Hepatocyte (in vitro differentiated cells): ENCODE measurements at regions not wholly inside any gene's neighbourhood (a gene's known extent, or its start where the extent isn't known, plus 50 kb on each side); places are given as distances from the start of the nearest gene placed in this dataset.

ENCODE experiments used
- DNase-seq: peaks from one replicate; pipeline ENCODE4 v3.0.0-alpha.2; 2016; ENCODE audit warnings: low spot score
- H2AFZ ChIP-seq: fragments of 200-600 bp; sonication (generic); 2 replicates; pipeline ENCODE4 v1.6.0; 2016; ENCODE audit warnings: antibody characterized with exemption, mild to moderate bottlenecking
- H3K27ac ChIP-seq: fragments of 200-600 bp; sonication (generic); 2 replicates; pipeline ENCODE4 v1.5.1; 2016; ENCODE audit warnings: mild to moderate bottlenecking
- H3K27me3 ChIP-seq: fragments of 200-600 bp; sonication (generic); 2 replicates; pipeline ENCODE4 v1.6.1; 2016
- H3K36me3 ChIP-seq: fragments of 200-600 bp; sonication (generic); replicated peaks from 2 replicates; pipeline ENCODE4 v1.5.1; 2016; ENCODE audit warnings: low read depth; ENCODE audit not compliant: insufficient read depth
- H3K4me1 ChIP-seq: fragments of 200-600 bp; sonication (generic); 2 replicates; pipeline ENCODE4 v1.5.1; 2016; ENCODE audit warnings: mild to moderate bottlenecking, moderate library complexity; ENCODE audit not compliant: insufficient read depth
- H3K4me2 ChIP-seq: fragments of 200-600 bp; sonication (generic); 2 replicates; pipeline ENCODE4 v1.6.0; 2016
- H3K4me3 ChIP-seq: fragments of 200-600 bp; sonication (generic); 2 replicates; pipeline ENCODE4 v1.5.1; 2016; ENCODE audit warnings: mild to moderate bottlenecking
- H3K79me2 ChIP-seq: fragments of 200-600 bp; sonication (generic); 2 replicates; pipeline ENCODE4 v1.6.0; 2017; ENCODE audit warnings: mild to moderate bottlenecking
- H3K9me2 ChIP-seq: fragments of 200-600 bp; sonication (generic); replicated peaks from 2 replicates; pipeline ENCODE4 v1.6.0; 2017; ENCODE audit warnings: mild to moderate bottlenecking; ENCODE audit not compliant: insufficient read depth
- H3K9me3 ChIP-seq: fragments of 200-600 bp; sonication (generic); 2 replicates; pipeline ENCODE4 v1.5.1; 2016; ENCODE audit warnings: low read depth, mild to moderate bottlenecking
- H4K20me1 ChIP-seq: fragments of 200-600 bp; sonication (generic); 2 replicates; pipeline ENCODE4 v1.6.0; 2016; ENCODE audit warnings: mild to moderate bottlenecking; ENCODE audit not compliant: insufficient read depth, poor library complexity, severe bottlenecking
- CTCF ChIP-seq: fragments of 200-600 bp; sonication (generic); IDR thresholded peaks from 2 replicates; pipeline ENCODE4 v1.5.1; 2016; ENCODE audit warnings: antibody characterized with exemption, mild to moderate bottlenecking; ENCODE audit not compliant: poor library complexity
- EZH2 ChIP-seq: fragments of 200-600 bp; sonication (generic); IDR thresholded peaks from 2 replicates; pipeline ENCODE4 v1.6.1; 2016; ENCODE audit warnings: antibody characterized with exemption, mild to moderate bottlenecking, borderline replicate concordance
- EZH2phosphoT487 ChIP-seq: fragments of 200-600 bp; sonication (generic); IDR thresholded peaks from one replicate; pipeline ENCODE4 v1.6.1; 2018; ENCODE audit warnings: antibody characterized with exemption, mild to moderate bottlenecking, low read depth, moderate library complexity; ENCODE audit not compliant: unreplicated experiment, severe bottlenecking
- WGBS: methylation state at CpG from one replicate; pipeline ENCODE4 v1.1.6; 2016; ENCODE audit warnings: low lambda C conversion rate; ENCODE audit errors: missing lambda C conversion rate; 5-methylcytosine and 5-hydroxymethylcytosine counted together

GRCh38 chr20:50347284-50348063 lies 156.8 kb downstream of the CEBPB start:
- Histone ChIP-seq H2AFZ (no peak overlapping the region), H3K4me2 (no peak overlapping the region), H3K27me3 (no peaks in the 10 kb centered on the region), H3K36me3 (no peaks in the 10 kb centered on the region), H3K9me3 (no peaks in the 10 kb centered on the region), H3K27ac (peak overlapping the region; percentile 12), H3K79me2 (no peaks in the 10 kb centered on the region), H3K4me3 (no peak overlapping the region), H4K20me1 (no peaks in the 10 kb centered on the region), H3K9me2 (no peaks in the 10 kb centered on the region), H3K4me1 (peaks cover 3% of the 10 kb centered on the region)
- TF ChIP-seq EZH2 (no peak), EZH2phosphoT487 (no peak), CTCF (no peak)
- WGBS, result 86% methylated on average over 13 of the region's 13 CpGs
- no peak for DNase-seq

- Histone ChIP-seq H4K20me1 (no peaks in the 10 kb centered on the region), H3K36me3 (no peaks in the 10 kb centered on the region), H3K4me2 (no peak overlapping the region), H3K79me2 (no peaks in the 10 kb centered on the region), H3K27ac (peak overlapping the region; percentile 39), H3K9me3 (no peaks in the 10 kb centered on the region), H3K27me3 (no peaks in the 10 kb centered on the region), H3K9me2 (no peaks in the 10 kb centered on the region), H3K4me1 (peaks cover 3% of the 10 kb centered on the region), H3K4me3 (no peak overlapping the region), H2AFZ (no peak overlapping the region)
- no peak for DNase-seq
- TF ChIP-seq CTCF, result no peak
- no peak for TF ChIP-seq EZH2phosphoT487
- TF ChIP-seq EZH2, result no peak
- 57% methylated on average over 6 of the region's 6 CpGs for WGBS
Observed at GRCh38 chr20:50348096-50348495, 157.5 kb downstream of the CEBPB start.

GRCh38 chr20:50350510-50351249 lies 159.5 kb upstream of the PTPN1 start:
- Histone ChIP-seq H4K20me1 (no peaks in the 10 kb centered on the region), H3K4me1 (peaks cover 3% of the 10 kb centered on the region), H3K79me2 (no peaks in the 10 kb centered on the region), H3K27ac (no peak overlapping the region), H2AFZ (no peak overlapping the region), H3K9me2 (no peaks in the 10 kb centered on the region), H3K4me2 (no peak overlapping the region), H3K4me3 (no peak overlapping the region), H3K27me3 (no peaks in the 10 kb centered on the region), H3K9me3 (no peaks in the 10 kb centered on the region), H3K36me3 (no peaks in the 10 kb centered on the region)
- TF ChIP-seq CTCF, result no peak
- no peak for TF ChIP-seq EZH2phosphoT487
- WGBS, result 95% methylated on average over 16 of the region's 16 CpGs
- no peak for DNase-seq
